Hepatocyte (in vitro differentiated cells): ENCODE measurements at regions not wholly inside any gene's neighbourhood (a gene's known extent, or its start where the extent isn't known, plus 50 kb on each side); places are given as distances from the start of the nearest gene placed in this dataset.

Experiments used
- DNase-seq: peaks from one replicate; pipeline ENCODE4 v3.0.0-alpha.2; 2016; ENCODE audit warnings: low spot score
- H2AFZ ChIP-seq: fragments of 200-600 bp; sonication (generic); 2 replicates; pipeline ENCODE4 v1.6.0; 2016; ENCODE audit warnings: antibody characterized with exemption, mild to moderate bottlenecking
- H3K27ac ChIP-seq: fragments of 200-600 bp; sonication (generic); 2 replicates; pipeline ENCODE4 v1.5.1; 2016; ENCODE audit warnings: mild to moderate bottlenecking
- H3K27me3 ChIP-seq: fragments of 200-600 bp; sonication (generic); 2 replicates; pipeline ENCODE4 v1.6.1; 2016
- H3K36me3 ChIP-seq: fragments of 200-600 bp; sonication (generic); replicated peaks from 2 replicates; pipeline ENCODE4 v1.5.1; 2016; ENCODE audit warnings: low read depth; ENCODE audit not compliant: insufficient read depth
- H3K4me1 ChIP-seq: fragments of 200-600 bp; sonication (generic); 2 replicates; pipeline ENCODE4 v1.5.1; 2016; ENCODE audit warnings: mild to moderate bottlenecking, moderate library complexity; ENCODE audit not compliant: insufficient read depth
- H3K4me2 ChIP-seq: fragments of 200-600 bp; sonication (generic); 2 replicates; pipeline ENCODE4 v1.6.0; 2016
- H3K4me3 ChIP-seq: fragments of 200-600 bp; sonication (generic); 2 replicates; pipeline ENCODE4 v1.5.1; 2016; ENCODE audit warnings: mild to moderate bottlenecking
- H3K79me2 ChIP-seq: fragments of 200-600 bp; sonication (generic); 2 replicates; pipeline ENCODE4 v1.6.0; 2017; ENCODE audit warnings: mild to moderate bottlenecking
- H3K9me2 ChIP-seq: fragments of 200-600 bp; sonication (generic); replicated peaks from 2 replicates; pipeline ENCODE4 v1.6.0; 2017; ENCODE audit warnings: mild to moderate bottlenecking; ENCODE audit not compliant: insufficient read depth
- H3K9me3 ChIP-seq: fragments of 200-600 bp; sonication (generic); 2 replicates; pipeline ENCODE4 v1.5.1; 2016; ENCODE audit warnings: low read depth, mild to moderate bottlenecking
- H4K20me1 ChIP-seq: fragments of 200-600 bp; sonication (generic); 2 replicates; pipeline ENCODE4 v1.6.0; 2016; ENCODE audit warnings: mild to moderate bottlenecking; ENCODE audit not compliant: insufficient read depth, poor library complexity, severe bottlenecking
- EZH2 ChIP-seq: fragments of 200-600 bp; sonication (generic); IDR thresholded peaks from 2 replicates; pipeline ENCODE4 v1.6.1; 2016; ENCODE audit warnings: antibody characterized with exemption, mild to moderate bottlenecking, borderline replicate concordance
- EZH2phosphoT487 ChIP-seq: fragments of 200-600 bp; sonication (generic); IDR thresholded peaks from one replicate; pipeline ENCODE4 v1.6.1; 2018; ENCODE audit warnings: antibody characterized with exemption, mild to moderate bottlenecking, low read depth, moderate library complexity; ENCODE audit not compliant: unreplicated experiment, severe bottlenecking
- WGBS: methylation state at CpG from one replicate; pipeline ENCODE4 v1.1.6; 2016; ENCODE audit warnings: low lambda C conversion rate; ENCODE audit errors: missing lambda C conversion rate; 5-methylcytosine and 5-hydroxymethylcytosine counted together
- TF ChIP-seq, protein P1 (sequence below): fragments of 200-600 bp; sonication (generic); IDR thresholded peaks from 2 replicates; pipeline ENCODE4 v1.5.1; 2016; ENCODE audit warnings: antibody characterized with exemption, mild to moderate bottlenecking; ENCODE audit not compliant: poor library complexity

DNA sequence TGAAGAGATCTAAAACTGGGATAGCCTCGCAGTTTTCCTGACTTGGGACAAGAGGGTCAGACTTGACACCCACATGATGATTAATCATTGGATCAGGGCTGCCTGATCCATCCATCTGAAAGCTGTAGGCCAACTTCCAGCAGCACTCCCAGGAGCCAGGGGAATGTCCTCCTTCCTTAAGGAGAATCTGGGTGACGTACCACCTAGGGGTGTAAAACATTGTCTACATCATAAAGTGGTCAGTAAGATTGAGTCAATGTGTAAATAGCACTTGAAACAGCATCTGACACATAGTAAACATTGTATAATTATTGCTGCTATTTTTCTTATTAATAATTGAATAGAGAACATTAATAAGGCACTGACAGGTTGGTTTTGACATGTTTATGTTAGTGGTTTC, 392.8 kb downstream of the JRKL start:
- no peaks in the 10 kb centered on the region for H4K20me1 ChIP-seq
- no peak for DNase-seq
- H3K4me3 ChIP-seq, result no peak overlapping the region
- no peaks in the 10 kb centered on the region for H3K4me1 ChIP-seq
- H2AFZ ChIP-seq, result no peak overlapping the region
- no peaks in the 10 kb centered on the region for H3K27me3 ChIP-seq
- H3K36me3 ChIP-seq, result no peaks in the 10 kb centered on the region
- no peak for TF ChIP-seq EZH2phosphoT487
- no peaks in the 10 kb centered on the region for H3K9me2 ChIP-seq
- no peaks in the 10 kb centered on the region for H3K9me3 ChIP-seq
- no peak overlapping the region for H3K4me2 ChIP-seq
- 89% methylated on average over 2 of the region's 2 CpGs for WGBS
- H3K79me2 ChIP-seq, result no peaks in the 10 kb centered on the region
- H3K27ac ChIP-seq, result no peak overlapping the region

- 92% methylated on average over 3 of the region's 3 CpGs for WGBS
- Histone ChIP-seq H2AFZ (no peak overlapping the region), H3K27ac (no peak overlapping the region), H3K79me2 (no peaks in the 10 kb centered on the region), H3K9me2 (no peaks in the 10 kb centered on the region), H3K27me3 (no peaks in the 10 kb centered on the region), H3K9me3 (no peaks in the 10 kb centered on the region), H3K4me3 (no peak overlapping the region), H3K4me2 (no peak overlapping the region), H3K36me3 (no peaks in the 10 kb centered on the region), H4K20me1 (no peaks in the 10 kb centered on the region), H3K4me1 (no peaks in the 10 kb centered on the region)
- no peak for DNase-seq
- TF ChIP-seq EZH2 (no peak), EZH2phosphoT487 (no peak)
- TF ChIP-seq, protein P1, sequence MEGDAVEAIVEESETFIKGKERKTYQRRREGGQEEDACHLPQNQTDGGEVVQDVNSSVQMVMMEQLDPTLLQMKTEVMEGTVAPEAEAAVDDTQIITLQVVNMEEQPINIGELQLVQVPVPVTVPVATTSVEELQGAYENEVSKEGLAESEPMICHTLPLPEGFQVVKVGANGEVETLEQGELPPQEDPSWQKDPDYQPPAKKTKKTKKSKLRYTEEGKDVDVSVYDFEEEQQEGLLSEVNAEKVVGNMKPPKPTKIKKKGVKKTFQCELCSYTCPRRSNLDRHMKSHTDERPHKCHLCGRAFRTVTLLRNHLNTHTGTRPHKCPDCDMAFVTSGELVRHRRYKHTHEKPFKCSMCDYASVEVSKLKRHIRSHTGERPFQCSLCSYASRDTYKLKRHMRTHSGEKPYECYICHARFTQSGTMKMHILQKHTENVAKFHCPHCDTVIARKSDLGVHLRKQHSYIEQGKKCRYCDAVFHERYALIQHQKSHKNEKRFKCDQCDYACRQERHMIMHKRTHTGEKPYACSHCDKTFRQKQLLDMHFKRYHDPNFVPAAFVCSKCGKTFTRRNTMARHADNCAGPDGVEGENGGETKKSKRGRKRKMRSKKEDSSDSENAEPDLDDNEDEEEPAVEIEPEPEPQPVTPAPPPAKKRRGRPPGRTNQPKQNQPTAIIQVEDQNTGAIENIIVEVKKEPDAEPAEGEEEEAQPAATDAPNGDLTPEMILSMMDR, result no peak
Measured at GRCh38 chr11:96783311-96783710, 393.5 kb downstream of the JRKL start.

GRCh38 chr11:96785073-96785472, 395.3 kb downstream of the JRKL start:
- no peak for DNase-seq
- Histone ChIP-seq H3K4me1 (no peaks in the 10 kb centered on the region), H3K79me2 (no peaks in the 10 kb centered on the region), H2AFZ (no peak overlapping the region), H3K4me3 (no peak overlapping the region), H3K9me3 (no peaks in the 10 kb centered on the region), H3K4me2 (no peak overlapping the region), H3K36me3 (no peaks in the 10 kb centered on the region), H4K20me1 (no peaks in the 10 kb centered on the region), H3K27me3 (no peaks in the 10 kb centered on the region), H3K9me2 (no peaks in the 10 kb centered on the region), H3K27ac (no peak overlapping the region)
- WGBS, result 60% methylated on average over 4 of the region's 4 CpGs
- TF ChIP-seq EZH2 (no peak), EZH2phosphoT487 (no peak)
- TF ChIP-seq, protein P1, result no peak

- Histone ChIP-seq H3K36me3 (no peaks in the 10 kb centered on the region), H3K27me3 (no peaks in the 10 kb centered on the region), H4K20me1 (no peaks in the 10 kb centered on the region), H3K9me3 (no peaks in the 10 kb centered on the region), H3K4me3 (no peak overlapping the region), H3K27ac (no peak overlapping the region), H3K4me2 (no peak overlapping the region), H3K79me2 (no peaks in the 10 kb centered on the region), H2AFZ (no peak overlapping the region), H3K9me2 (no peaks in the 10 kb centered on the region), H3K4me1 (no peaks in the 10 kb centered on the region)
- no peak for DNase-seq
- 92% methylated on average over 2 of the region's 2 CpGs for WGBS
- TF ChIP-seq, protein P1, result no peak
- no peak for TF ChIP-seq EZH2phosphoT487
- TF ChIP-seq EZH2, result no peak
Measured at GRCh38 chr11:96794152-96794551, 404.3 kb downstream of the JRKL start.
